HG02973 (cell line): ENCODE measurements at regions not wholly inside any gene's neighbourhood (a gene's known extent, or its start where the extent isn't known, plus 50 kb on each side); places are given as distances from the start of the nearest gene placed in this dataset.
A peak's percentile ranks its signal among the peaks of the same experiment; 100 is the strongest.
"Not testable (repeated sequence)": the region's sequence is repeated elsewhere in the genome, so short reads cannot be mapped to it uniquely, and the experiment has no call there.

Source experiments
- ATAC-seq: cut with Tn5 transposase; IDR thresholded peaks from one replicate; pipeline ENCODE4 v1.9.1; 2021; ENCODE audit warnings: moderate library complexity; ENCODE audit not compliant: unreplicated experiment

DNA sequence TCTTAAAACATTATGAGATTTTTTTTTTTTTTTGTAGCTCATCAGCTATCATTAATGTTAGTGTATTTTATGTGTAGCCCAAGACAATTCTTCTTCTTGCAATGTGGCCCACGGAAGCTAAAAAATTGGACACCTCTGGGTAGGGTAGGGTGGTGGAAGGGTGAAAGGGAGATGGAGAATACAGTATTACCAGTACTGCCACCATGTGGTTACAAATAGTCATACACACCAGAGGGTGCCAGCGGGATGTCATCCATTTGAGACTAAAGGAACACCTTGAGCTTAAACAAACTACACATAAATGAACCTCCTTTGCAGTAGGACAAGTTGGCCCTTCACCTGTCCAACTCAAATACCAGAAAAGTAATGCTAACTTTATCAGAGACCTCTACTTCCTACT lies 601.9 kb downstream of the HTR1B start:
- peak; percentile 67 for ATAC-seq

DNA sequence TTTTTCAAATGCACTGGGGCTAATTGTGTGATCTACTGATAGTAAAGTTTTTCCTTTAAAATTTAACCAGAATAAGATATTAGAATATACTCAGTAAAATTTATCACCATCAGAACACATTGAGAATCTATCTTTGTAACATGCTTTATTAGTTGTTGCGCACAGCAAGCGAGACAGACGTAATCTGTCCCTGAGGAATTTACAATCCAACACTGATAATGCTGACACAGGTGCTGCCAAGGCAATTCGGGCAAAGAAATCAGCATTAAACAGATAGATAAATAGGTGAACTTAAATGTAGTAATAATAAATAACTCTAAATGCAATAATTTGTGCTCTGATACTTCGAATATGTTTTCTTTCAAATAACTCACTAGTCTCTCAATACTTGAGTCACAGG lies 607.2 kb downstream of the HTR1B start:
- no peak for ATAC-seq

GRCh38 chr6:76852776-76853175 lies 610.5 kb downstream of the HTR1B start:
- no peak for ATAC-seq

DNA sequence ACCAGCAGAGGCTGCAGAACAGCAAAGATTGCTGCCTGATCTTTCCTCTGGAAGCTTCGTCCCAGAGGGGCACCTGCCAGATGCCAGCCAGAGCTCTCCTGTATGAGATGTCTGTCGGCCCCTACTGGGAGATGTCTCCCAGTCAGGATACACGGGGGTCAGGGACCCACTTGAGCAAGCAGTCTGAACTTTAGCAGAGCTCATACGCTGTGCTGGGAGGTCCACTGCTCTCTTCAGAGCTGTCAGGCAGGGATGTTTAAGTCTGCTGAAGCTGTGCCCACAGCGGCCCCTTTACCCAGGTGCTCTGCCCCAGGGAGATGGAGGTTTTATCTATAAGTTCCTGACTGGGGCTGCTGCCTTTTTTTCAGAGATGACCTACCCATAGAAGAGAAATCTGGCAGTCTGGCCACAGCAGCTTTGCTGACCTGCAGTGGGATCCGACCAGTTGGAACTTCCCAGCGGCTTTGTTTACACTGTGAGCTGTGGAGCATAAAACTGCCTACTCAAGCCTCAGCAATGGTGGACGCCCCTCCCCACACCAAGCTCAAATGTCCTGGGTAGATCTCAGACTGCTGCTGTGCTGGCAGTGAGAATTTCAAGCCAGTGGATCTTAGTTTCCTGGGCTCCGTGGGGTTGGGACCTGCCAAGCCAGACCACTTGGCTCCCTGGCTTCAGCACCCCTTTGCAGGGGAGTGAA lies 613.9 kb downstream of the HTR1B start:
- ATAC-seq: not testable (repeated sequence)

GRCh38 chr6:76843054-76843822 lies 620.1 kb downstream of the HTR1B start:
- ATAC-seq: no peak

DNA sequence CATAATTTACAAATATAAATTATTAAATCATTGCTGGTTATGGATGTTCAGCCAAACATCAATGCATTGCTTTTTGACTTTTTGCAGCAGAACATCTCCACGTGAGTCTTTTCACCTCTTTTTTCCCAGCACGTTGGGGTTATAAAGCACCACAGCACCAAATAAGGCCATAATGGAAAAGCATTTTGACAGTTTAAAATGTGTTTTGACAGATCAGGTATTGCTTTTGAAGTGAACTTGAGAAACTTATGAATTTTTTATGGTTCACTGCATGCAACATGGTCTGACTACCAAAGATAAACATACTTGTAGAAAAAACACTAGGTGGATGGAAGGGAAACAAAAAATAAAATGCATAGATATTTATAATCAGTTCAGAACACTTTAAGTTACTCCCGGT lies 622.4 kb downstream of the HTR1B start:
- ATAC-seq: no peak

GRCh38 chr6:76840041-76840745 lies 623.1 kb downstream of the HTR1B start:
- ATAC-seq: no peak

GRCh38 chr6:76839505-76839904 lies 623.8 kb downstream of the HTR1B start:
- no peak for ATAC-seq

- ATAC-seq: no peak
These were observed 625.7 kb downstream of the HTR1B start for GRCh38 chr6:76837564-76837963.

DNA sequence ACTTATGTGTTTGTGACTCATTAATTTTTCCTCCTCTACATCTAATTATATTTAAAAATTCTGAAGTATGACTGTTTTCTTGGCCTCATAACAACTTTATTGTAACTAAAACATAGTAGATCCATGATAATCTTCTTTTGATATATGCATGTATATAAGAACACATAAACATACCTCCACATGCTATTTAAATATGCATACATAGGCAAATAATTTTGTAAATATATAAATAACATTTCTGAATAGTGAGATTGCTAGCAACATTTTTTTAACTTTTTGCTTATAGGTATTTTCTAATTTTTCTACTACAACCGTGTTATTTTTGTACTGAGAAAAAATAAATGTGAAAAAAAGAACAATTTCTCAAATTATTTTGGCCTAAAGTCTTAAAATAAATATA lies 627.6 kb downstream of the HTR1B start:
- no peak for ATAC-seq

GRCh38 chr6:76835293-76835692 lies 628.0 kb downstream of the HTR1B start:
- no peak for ATAC-seq

DNA sequence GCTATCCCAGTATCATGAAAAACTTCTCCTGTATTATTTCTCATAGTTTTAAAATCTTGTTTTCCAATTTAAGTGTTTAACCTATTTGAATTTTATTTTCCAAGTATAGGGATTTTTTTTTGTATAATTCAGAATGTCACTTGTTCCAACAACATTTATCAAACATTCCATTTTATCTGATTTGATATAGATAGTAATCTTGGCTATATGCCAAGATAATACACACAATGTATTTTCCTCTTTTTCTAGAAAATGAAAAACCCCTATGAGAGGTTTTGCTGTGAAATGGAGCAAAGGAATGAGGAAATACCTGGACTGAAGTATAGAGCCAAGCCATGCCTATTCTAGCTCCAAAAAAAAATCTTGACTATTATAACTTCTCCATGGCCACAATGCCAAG lies 628.9 kb downstream of the HTR1B start:
- ATAC-seq: no peak

DNA sequence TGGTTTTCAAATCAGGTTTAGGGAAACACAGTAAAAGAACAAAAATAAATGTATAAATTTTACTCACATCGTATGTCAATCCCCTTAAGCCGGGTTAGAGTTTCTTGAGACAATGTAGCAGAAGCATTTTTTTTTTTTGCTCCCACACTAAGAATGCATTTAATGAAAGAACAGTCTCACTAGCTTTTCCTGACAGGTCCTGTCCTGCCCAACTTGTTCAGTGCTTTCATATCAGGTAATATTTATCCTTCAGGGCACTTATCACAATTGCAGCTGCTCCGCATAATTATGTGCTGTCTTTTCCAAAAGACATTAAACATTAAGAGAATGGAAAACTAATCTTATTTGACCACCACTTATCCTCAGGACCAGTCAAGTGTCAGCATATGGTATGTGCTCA lies 632.0 kb downstream of the HTR1B start:
- ATAC-seq: no peak

DNA sequence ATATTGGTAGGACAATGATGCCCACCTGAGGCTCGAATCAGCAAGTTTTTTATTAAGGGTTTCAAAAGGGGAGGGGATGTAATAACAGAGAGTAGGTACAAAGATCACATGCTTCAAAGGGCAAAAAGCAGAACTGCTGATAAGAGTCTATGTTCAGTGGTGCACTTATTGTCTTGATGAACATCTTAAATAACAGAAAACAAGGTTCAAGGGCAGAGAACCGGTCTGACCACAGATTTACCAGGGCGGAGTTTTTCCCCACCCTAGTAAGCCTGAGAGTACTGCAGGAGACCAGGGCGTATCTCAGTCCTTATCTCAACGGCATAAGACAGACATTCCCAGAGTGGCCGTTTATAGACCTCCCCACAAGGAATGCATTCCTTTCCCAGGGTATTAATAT lies 639.7 kb downstream of the HTR1B start:
- ATAC-seq: not testable (repeated sequence)

GRCh38 chr6:76818451-76818850 lies 644.8 kb downstream of the HTR1B start:
- ATAC-seq: no peak

DNA sequence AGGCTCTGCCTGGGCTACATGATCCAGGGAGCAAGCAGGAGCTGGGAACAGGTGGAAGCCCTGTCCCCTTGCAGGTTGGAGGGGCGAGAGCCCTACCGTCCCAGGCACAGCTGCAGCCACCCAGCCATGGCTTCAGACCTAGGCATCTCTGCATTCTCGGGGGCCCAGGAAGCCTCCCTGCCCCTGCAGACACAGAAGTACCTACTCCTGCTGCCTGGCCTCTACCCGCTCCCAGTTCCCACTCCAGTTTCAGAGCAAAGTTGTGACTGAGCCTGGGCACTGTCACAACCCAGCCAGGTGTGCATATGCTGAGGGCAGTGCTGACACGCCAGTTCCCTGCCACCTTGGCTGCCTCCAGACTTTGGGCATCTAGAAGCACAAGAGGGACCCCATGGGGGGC lies 645.9 kb downstream of the HTR1B start:
- ATAC-seq: no peak

DNA sequence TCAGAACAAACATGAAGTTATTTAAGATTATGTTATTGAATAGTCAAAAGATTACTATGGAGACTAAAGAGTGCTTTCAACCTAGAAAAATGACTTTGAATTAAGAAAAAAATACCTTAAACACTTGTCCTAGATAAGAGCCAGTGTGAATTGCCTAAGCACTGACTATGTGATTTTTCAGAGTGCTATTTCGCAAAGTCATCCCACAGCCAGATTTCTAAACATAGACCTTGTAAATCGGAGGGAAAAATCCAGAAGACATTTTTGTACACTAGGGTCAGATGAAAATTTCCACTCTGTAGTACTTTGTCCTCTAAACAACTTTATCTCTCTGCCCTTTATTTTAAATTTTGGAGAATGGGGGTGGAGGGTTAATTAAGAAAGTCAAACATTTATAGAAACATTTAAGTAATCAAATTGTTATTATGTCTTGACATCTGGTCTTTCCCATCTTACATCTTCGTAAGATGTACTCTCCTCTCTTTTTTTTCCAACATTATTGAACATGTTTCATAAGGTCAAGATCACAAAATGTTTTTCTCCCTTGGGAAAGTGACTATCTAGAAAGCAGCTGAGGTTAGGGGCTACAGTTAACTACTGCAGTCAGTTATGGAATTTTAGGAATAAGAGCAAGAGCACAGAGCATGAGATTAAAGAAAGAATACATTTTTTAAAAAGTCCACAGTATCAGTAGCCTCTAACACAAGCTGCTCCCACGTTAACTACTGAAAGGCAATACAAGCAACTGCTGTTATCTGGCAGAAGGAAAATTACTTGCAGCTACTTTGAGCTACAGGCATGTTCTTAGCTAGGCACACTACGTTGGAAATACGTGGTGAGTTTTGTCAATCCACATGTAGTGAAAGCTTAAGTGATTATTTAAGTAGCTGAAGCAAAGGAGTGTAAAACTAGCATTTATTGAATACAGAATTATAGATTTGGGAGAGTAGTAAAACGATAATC lies 648.5 kb downstream of the HTR1B start:
- no peak for ATAC-seq

- no peak for ATAC-seq
These were observed 653.0 kb downstream of the HTR1B start for GRCh38 chr6:76810286-76810685.

GRCh38 chr6:76803038-76803580 lies 660.2 kb downstream of the HTR1B start:
- ATAC-seq: no peak

GRCh38 chr6:76792394-76792793 lies 670.9 kb downstream of the HTR1B start:
- no peak for ATAC-seq

GRCh38 chr6:76790881-76791280 lies 672.4 kb downstream of the HTR1B start:
- no peak for ATAC-seq
